ENCODE measurements at regions not wholly inside any gene's neighbourhood (a gene's known extent, or its start where the extent isn't known, plus 50 kb on each side); places are given as distances from the start of the nearest gene placed in this dataset.

- Histone ChIP-seq H3K36me3 (ENCODE audit: control insufficient read depth, low read length) (no peaks in the 10 kb centered on the region), H3K4me3 (ENCODE audit: low read length) (no peak overlapping the region), H3K4me2 (ENCODE audit: low read length) (no peak overlapping the region), H3K27me3 (ENCODE audit: control insufficient read depth, low read length) (no peaks in the 10 kb centered on the region), H3K79me2 (ENCODE audit: control insufficient read depth, low read length) (no peaks in the 10 kb centered on the region), H3K9me3 (ENCODE audit: control insufficient read depth, insufficient read depth, low read length) (no peaks in the 10 kb centered on the region), H3K27ac (ENCODE audit: low read depth, low read length) (no peak overlapping the region), H3K9me2 (replicated peaks; ENCODE audit: control insufficient read depth, low read length) (no peaks in the 10 kb centered on the region; the same call in 1 of the 2 replicates), H3K4me1 (ENCODE audit: control insufficient read depth, low read length) (no peaks in the 10 kb centered on the region), H3F3A (ENCODE audit: control insufficient read depth, insufficient read depth) (no peaks in the 10 kb centered on the region), H4K20me1 (ENCODE audit: control insufficient read depth, insufficient read depth, low read depth, low read length) (no peaks in the 10 kb centered on the region)
- TF ChIP-seq, protein P1, sequence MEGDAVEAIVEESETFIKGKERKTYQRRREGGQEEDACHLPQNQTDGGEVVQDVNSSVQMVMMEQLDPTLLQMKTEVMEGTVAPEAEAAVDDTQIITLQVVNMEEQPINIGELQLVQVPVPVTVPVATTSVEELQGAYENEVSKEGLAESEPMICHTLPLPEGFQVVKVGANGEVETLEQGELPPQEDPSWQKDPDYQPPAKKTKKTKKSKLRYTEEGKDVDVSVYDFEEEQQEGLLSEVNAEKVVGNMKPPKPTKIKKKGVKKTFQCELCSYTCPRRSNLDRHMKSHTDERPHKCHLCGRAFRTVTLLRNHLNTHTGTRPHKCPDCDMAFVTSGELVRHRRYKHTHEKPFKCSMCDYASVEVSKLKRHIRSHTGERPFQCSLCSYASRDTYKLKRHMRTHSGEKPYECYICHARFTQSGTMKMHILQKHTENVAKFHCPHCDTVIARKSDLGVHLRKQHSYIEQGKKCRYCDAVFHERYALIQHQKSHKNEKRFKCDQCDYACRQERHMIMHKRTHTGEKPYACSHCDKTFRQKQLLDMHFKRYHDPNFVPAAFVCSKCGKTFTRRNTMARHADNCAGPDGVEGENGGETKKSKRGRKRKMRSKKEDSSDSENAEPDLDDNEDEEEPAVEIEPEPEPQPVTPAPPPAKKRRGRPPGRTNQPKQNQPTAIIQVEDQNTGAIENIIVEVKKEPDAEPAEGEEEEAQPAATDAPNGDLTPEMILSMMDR (IDR thresholded peaks at IDR 0.05; ENCODE audit: low read depth, low read length, poor library complexity, severe bottlenecking) = no peak
- TF ChIP-seq EZH2phosphoT487 (IDR thresholded peaks at IDR 0.05; ENCODE audit: borderline replicate concordance, low read length) = no peak
Measured at GRCh38 chr16:65268331-65268730, 146.5 kb upstream of the CDH11 start.

GRCh38 chr16:65263896-65264295 lies 142.0 kb upstream of the CDH11 start:
- Histone ChIP-seq H3K4me2 (ENCODE audit: low read length) (no peak overlapping the region), H3K79me2 (ENCODE audit: control insufficient read depth, low read length) (no peaks in the 10 kb centered on the region)

GRCh38 chr16:65260746-65261145 lies 138.9 kb upstream of the CDH11 start:
- Histone ChIP-seq H3K9me3 (ENCODE audit: control insufficient read depth, insufficient read depth, low read length) (no peaks in the 10 kb centered on the region), H3K27me3 (ENCODE audit: control insufficient read depth, low read length) (no peaks in the 10 kb centered on the region), H3K9me2 (replicated peaks; ENCODE audit: control insufficient read depth, low read length) (no peaks in the 10 kb centered on the region)

More at GRCh38 chr16:65263896-65264295, 142.0 kb upstream of the CDH11 start:
- no peak for TF ChIP-seq EZH2phosphoT487 (IDR thresholded peaks at IDR 0.05; ENCODE audit: borderline replicate concordance, low read length)
- TF ChIP-seq, protein P1 (IDR thresholded peaks at IDR 0.05; ENCODE audit: low read depth, low read length, poor library complexity, severe bottlenecking) = no peak
- Histone ChIP-seq H3K4me3 (ENCODE audit: low read length) (no peak overlapping the region), H3K27ac (ENCODE audit: low read depth, low read length) (no peak overlapping the region), H4K20me1 (ENCODE audit: control insufficient read depth, insufficient read depth, low read depth, low read length) (no peaks in the 10 kb centered on the region), H3K9me2 (replicated peaks; ENCODE audit: control insufficient read depth, low read length) (no peaks in the 10 kb centered on the region), H3F3A (ENCODE audit: control insufficient read depth, insufficient read depth) (no peaks in the 10 kb centered on the region), H3K9me3 (ENCODE audit: control insufficient read depth, insufficient read depth, low read length) (no peaks in the 10 kb centered on the region), H3K27me3 (ENCODE audit: control insufficient read depth, low read length) (no peaks in the 10 kb centered on the region), H3K36me3 (ENCODE audit: control insufficient read depth, low read length) (no peaks in the 10 kb centered on the region), H3K4me1 (ENCODE audit: control insufficient read depth, low read length) (no peaks in the 10 kb centered on the region)

More at GRCh38 chr16:65260746-65261145, 138.9 kb upstream of the CDH11 start:
- Histone ChIP-seq H3K79me2 (ENCODE audit: control insufficient read depth, low read length) (no peaks in the 10 kb centered on the region), H3F3A (ENCODE audit: control insufficient read depth, insufficient read depth) (no peaks in the 10 kb centered on the region), H4K20me1 (ENCODE audit: control insufficient read depth, insufficient read depth, low read depth, low read length) (no peaks in the 10 kb centered on the region), H3K36me3 (ENCODE audit: control insufficient read depth, low read length) (no peaks in the 10 kb centered on the region), H3K4me1 (ENCODE audit: control insufficient read depth, low read length) (no peaks in the 10 kb centered on the region), H3K4me3 (ENCODE audit: low read length) (no peak overlapping the region), H3K4me2 (ENCODE audit: low read length) (no peak overlapping the region), H3K27ac (ENCODE audit: low read depth, low read length) (no peak overlapping the region)
- no peak for TF ChIP-seq EZH2phosphoT487 (IDR thresholded peaks at IDR 0.05; ENCODE audit: borderline replicate concordance, low read length)
- TF ChIP-seq, protein P1 (IDR thresholded peaks at IDR 0.05; ENCODE audit: low read depth, low read length, poor library complexity, severe bottlenecking) = no peak

Measured in DOHH2 (cell line).